CD4-positive, alpha-beta memory T cell (primary cell): ENCODE measurements at regions not wholly inside any gene's neighbourhood (a gene's known extent, or its start where the extent isn't known, plus 50 kb on each side); places are given as distances from the start of the nearest gene placed in this dataset.

ENCODE experiments used
- CTCF ChIA-PET: fragments of 350-600 bp; sonication (Branson Sonifier 250); formaldehyde crosslinking; loops from one replicate; lab custom pipeline; 2021; ENCODE audit warnings: inconsistent platforms; ENCODE audit not compliant: partially characterized antibody; lab: Charles Lee
- POLR2A ChIA-PET: fragments of 350-600 bp; sonication (Branson Sonifier 250); formaldehyde crosslinking; loops from one replicate; lab custom pipeline; 2021; ENCODE audit not compliant: partially characterized antibody; lab: Charles Lee
- DNase-seq, 5 donors: peaks; one replicate each; pipeline versions ENCODE4 v3.0.0 to v3.0.0-alpha.2; 2020 to 2022; ENCODE audit warnings: mixed read lengths in 1 of 5
- H3K27ac ChIP-seq: one replicate; pipeline ENCODE4 v1.7.0; 2013; ENCODE audit warnings: low read depth, low read length
- H3K27me3 ChIP-seq: 2 replicates; pipeline ENCODE4 v1.7.0; 2013; ENCODE audit warnings: mild to moderate bottlenecking, low read length, moderate library complexity; ENCODE audit not compliant: insufficient read depth
- H3K36me3 ChIP-seq: 2 replicates; pipeline ENCODE4 v1.7.0; 2013; ENCODE audit warnings: mild to moderate bottlenecking, low read length, moderate library complexity; ENCODE audit not compliant: insufficient read depth
- H3K4me1 ChIP-seq: 2 replicates; pipeline ENCODE4 v1.7.0; 2013; ENCODE audit warnings: mild to moderate bottlenecking, low read length, moderate library complexity; ENCODE audit not compliant: insufficient read depth
- H3K4me3 ChIP-seq, 2 donors: one replicate each; pipeline ENCODE4 v1.7.0; 2013; ENCODE audit warnings: low read length in 2 of 2, mild to moderate bottlenecking in 1 of 2
- H3K9me3 ChIP-seq, 2 donors: one replicate each; pipeline ENCODE4 v1.7.0; 2013; ENCODE audit warnings: low read length in 2 of 2, control low read depth in 1 of 2; ENCODE audit not compliant: control insufficient read depth in 1 of 2
- H3K27ac Mint-ChIP-seq, 7 donors: one replicate each; pipeline ENCODE4 v1.8.0; 2020 to 2021; ENCODE audit warnings: mixed read lengths in 7 of 7, mild to moderate bottlenecking in 6 of 7, inconsistent platforms in 3 of 7, moderate library complexity in 3 of 7
- H3K27me3 Mint-ChIP-seq, 2 donors: one replicate each; pipeline ENCODE4 v1.8.0; 2020 to 2021; ENCODE audit warnings: mixed read lengths in 2 of 2
- H3K36me3 Mint-ChIP-seq, 2 donors: one replicate each; pipeline ENCODE4 v1.8.0; 2020 to 2021; ENCODE audit warnings: mixed read lengths in 2 of 2, inconsistent platforms in 1 of 2, mild to moderate bottlenecking in 1 of 2
- H3K4me1 Mint-ChIP-seq, 4 donors: one replicate each; pipeline ENCODE4 v1.8.0; 2020 to 2021; ENCODE audit warnings: mixed read lengths in 4 of 4, mild to moderate bottlenecking in 1 of 4
- H3K4me3 Mint-ChIP-seq, 8 donors: one replicate each; pipeline ENCODE4 v1.8.0; 2020 to 2021; ENCODE audit warnings: mixed read lengths in 8 of 8, mild to moderate bottlenecking in 7 of 8, moderate library complexity in 6 of 8, inconsistent platforms in 3 of 8
- H3K9me3 Mint-ChIP-seq, 8 donors: one replicate each; pipeline ENCODE4 v1.8.0; 2020 to 2021; ENCODE audit warnings: mixed read lengths in 8 of 8, mild to moderate bottlenecking in 5 of 8, inconsistent platforms in 3 of 8, moderate library complexity in 1 of 8
- intact Hi-C: fragments of 100-400 bp; cut with micrococcal nuclease; formaldehyde crosslinking; loops from one replicate; pipeline ENCODE4 v1.15.1; 2023

DNA sequence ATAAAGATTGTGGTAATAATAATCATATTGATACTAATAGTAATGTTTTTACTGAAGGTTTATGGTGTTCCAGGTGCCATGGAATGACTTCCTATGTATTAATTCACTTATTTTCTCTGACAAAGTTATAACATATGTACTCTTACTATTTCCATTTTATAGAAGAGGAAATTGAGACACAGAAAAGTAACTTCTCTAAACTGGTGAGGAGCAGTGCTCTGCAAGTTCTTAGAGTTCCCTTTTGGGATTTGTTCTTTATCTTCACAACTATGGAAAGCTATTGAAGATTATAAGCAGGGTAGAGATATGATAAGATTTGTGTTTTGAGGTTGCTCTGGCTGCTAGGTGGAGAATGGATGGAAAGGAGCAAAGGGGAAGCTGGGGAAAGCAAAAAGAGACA, 83.9 kb upstream of the OLFM4 start:
- ChIA-PET POLR2A (no interaction called here), CTCF (no interaction called here)
- Mint-ChIP-seq H3K4me1 (no peaks in the 10 kb centered on the region), H3K4me3 (no peak overlapping the region), H3K9me3 (peaks cover 0 to 2% (median 0%) of the 10 kb centered on the region in 8 donors), H3K36me3 (no peaks in the 10 kb centered on the region), H3K27ac (no peak overlapping the region), H3K27me3 (peaks cover 4 to 5% of the 10 kb centered on the region in 2 donors)
- intact Hi-C loops = no loop called here
- Histone ChIP-seq H3K36me3 (no peaks in the 10 kb centered on the region), H3K27ac (no peak overlapping the region), H3K9me3 (no peaks in the 10 kb centered on the region), H3K4me3 (no peak overlapping the region), H3K4me1 (no peaks in the 10 kb centered on the region), H3K27me3 (no peaks in the 10 kb centered on the region)
- no peak for DNase-seq

DNA sequence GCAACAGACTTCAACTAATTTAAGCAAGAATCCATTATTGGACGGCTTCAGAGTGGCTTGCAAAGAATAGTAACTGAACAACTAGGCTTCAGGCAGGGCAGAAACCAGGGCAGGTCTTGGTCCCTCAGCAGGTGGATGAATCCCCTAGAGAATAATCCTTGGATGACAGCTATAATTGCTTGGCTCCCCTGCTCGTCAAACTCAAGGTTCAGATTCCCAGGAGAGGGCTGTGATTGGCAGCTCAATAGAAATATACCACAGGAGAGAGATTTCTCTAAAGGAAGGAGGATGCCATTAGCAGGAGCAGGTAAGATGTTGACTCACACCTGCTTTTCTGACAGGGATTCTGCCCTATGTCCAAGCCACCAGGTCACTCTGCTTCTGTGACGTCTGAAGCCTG, 89.6 kb upstream of the PCDH8 start:
- Histone ChIP-seq H3K27ac (no peak overlapping the region), H3K27me3 (no peaks in the 10 kb centered on the region), H3K4me1 (no peaks in the 10 kb centered on the region), H3K4me3 (no peak overlapping the region), H3K36me3 (no peaks in the 10 kb centered on the region), H3K9me3 (no peaks in the 10 kb centered on the region)
- intact Hi-C loops = no loop called here
- Mint-ChIP-seq H3K4me1 (no peaks in the 10 kb centered on the region), H3K4me3 (no peak overlapping the region), H3K27ac (no peak overlapping the region), H3K36me3 (no peaks in the 10 kb centered on the region), H3K9me3 (peaks cover 0 to 4% (median 0%) of the 10 kb centered on the region in 8 donors), H3K27me3 (peaks cover 3 to 4% of the 10 kb centered on the region in 2 donors)
- DNase-seq = no peak
- ChIA-PET CTCF (no interaction called here), POLR2A (no interaction called here)

DNA sequence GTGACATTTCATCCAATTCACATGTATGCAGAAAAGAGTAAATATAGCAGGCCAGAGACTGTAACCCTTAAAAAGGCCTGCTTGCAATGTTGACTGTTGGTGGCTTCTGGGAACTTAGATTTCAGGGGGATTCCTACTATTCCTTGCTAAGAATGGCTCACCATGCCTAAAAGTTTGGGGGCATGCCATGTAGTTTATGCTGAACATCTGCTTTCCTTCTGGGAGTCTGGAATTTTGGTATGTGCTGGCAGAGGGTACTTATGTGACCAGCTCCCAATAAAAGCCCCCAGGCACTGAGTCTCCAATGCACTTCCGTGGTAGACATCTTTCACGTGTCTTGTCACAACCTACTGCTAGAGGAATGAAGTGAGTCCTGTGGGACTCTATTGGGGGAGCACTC, 88.4 kb upstream of the PCDH8 start:
- Histone ChIP-seq H3K36me3 (no peaks in the 10 kb centered on the region), H3K4me1 (no peaks in the 10 kb centered on the region), H3K9me3 (no peaks in the 10 kb centered on the region), H3K4me3 (no peak overlapping the region), H3K27ac (no peak overlapping the region), H3K27me3 (no peaks in the 10 kb centered on the region)
- no peak for DNase-seq
- no peak overlapping the region for H3K4me3 Mint-ChIP-seq
- H3K27me3 Mint-ChIP-seq = peaks cover 3 to 4% of the 10 kb centered on the region in 2 donors
- CTCF ChIA-PET = no interaction called here
- POLR2A ChIA-PET = no interaction called here
- H3K36me3 Mint-ChIP-seq = no peaks in the 10 kb centered on the region
- H3K9me3 Mint-ChIP-seq = peaks cover 0 to 4% (median 0%) of the 10 kb centered on the region in 8 donors
- no peaks in the 10 kb centered on the region for H3K4me1 Mint-ChIP-seq
- intact Hi-C loops = no loop called here
- H3K27ac Mint-ChIP-seq = no peak overlapping the region

DNA sequence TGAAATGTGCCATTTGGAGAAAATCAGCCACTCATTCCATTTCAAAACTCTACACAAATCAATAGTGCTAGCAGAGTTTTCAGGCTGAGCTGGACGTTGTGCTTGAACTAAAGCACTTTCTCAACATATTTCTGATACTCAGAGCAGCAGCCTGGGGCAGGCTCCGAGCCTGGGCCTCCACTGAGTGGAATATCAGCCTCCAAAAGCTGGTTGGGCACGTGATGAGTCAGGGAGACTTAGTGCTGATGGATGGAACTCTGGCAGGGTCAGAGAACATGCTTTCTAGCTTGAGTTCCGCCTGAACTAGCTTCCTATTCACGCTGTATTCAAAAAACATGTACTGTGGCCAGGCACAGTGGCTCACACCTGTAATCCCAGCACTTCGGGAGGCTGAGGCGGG, 85.8 kb upstream of the PCDH8 start:
- Histone ChIP-seq H3K36me3 (no peaks in the 10 kb centered on the region), H3K4me3 (no peak overlapping the region), H3K27me3 (no peaks in the 10 kb centered on the region), H3K4me1 (no peaks in the 10 kb centered on the region), H3K9me3 (no peaks in the 10 kb centered on the region), H3K27ac (no peak overlapping the region)
- CTCF ChIA-PET = no interaction called here
- intact Hi-C loops = no loop called here
- H3K27ac Mint-ChIP-seq = no peak overlapping the region
- DNase-seq = no peak
- no peak overlapping the region for H3K4me3 Mint-ChIP-seq
- POLR2A ChIA-PET = no interaction called here
- H3K9me3 Mint-ChIP-seq = peaks cover 0 to 4% (median 0%) of the 10 kb centered on the region in 8 donors
- H3K4me1 Mint-ChIP-seq = no peaks in the 10 kb centered on the region
- no peaks in the 10 kb centered on the region for H3K36me3 Mint-ChIP-seq
- H3K27me3 Mint-ChIP-seq = peaks cover 0 to 5% of the 10 kb centered on the region in 2 donors

DNA sequence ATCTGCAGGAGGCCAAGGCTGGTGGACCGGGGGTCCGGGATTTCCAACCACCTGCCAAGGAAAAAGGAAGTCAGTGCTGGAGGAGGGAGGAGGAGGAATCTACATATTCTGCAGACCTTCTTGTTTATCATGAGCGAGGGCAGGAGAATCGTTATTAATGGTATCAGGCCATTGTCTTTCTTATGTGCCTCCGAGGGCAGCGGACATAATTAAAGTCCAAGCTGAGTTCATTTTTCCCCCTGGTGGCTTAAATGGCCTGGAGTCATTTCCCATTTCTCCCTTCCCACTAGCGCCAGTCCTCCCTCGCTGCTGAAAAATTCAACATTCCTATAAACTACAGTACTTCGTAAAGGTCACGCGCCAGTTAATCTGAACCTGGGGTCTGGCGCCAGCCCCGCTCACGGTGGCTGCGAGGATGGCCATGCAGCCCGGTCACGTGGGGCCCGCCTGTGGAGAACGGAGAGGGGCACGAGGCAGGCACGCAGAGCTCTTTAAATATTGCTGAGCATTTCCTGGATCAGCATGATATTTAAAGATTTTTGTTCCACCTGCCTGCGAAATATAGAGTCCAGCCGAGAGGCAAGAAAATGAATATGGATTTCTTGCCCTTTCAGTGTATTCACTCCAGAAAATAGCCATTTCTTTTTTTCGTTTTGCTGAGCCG, 85.2 kb upstream of the PCDH8 start:
- intact Hi-C loops = no loop called here
- H3K9me3 Mint-ChIP-seq = peaks cover 0 to 7% (median 0%) of the 10 kb centered on the region in 8 donors
- Histone ChIP-seq H3K4me3 (no peak overlapping the region), H3K27me3 (no peaks in the 10 kb centered on the region), H3K4me1 (no peaks in the 10 kb centered on the region), H3K9me3 (no peaks in the 10 kb centered on the region), H3K36me3 (no peaks in the 10 kb centered on the region), H3K27ac (no peak overlapping the region)
- DNase-seq = no peak
- no peaks in the 10 kb centered on the region for H3K4me1 Mint-ChIP-seq
- no peak overlapping the region for H3K4me3 Mint-ChIP-seq
- peaks cover 0 to 5% of the 10 kb centered on the region in 2 donors for H3K27me3 Mint-ChIP-seq
- ChIA-PET CTCF (no interaction called here), POLR2A (no interaction called here)
- H3K36me3 Mint-ChIP-seq = no peaks in the 10 kb centered on the region
- no peak overlapping the region for H3K27ac Mint-ChIP-seq

DNA sequence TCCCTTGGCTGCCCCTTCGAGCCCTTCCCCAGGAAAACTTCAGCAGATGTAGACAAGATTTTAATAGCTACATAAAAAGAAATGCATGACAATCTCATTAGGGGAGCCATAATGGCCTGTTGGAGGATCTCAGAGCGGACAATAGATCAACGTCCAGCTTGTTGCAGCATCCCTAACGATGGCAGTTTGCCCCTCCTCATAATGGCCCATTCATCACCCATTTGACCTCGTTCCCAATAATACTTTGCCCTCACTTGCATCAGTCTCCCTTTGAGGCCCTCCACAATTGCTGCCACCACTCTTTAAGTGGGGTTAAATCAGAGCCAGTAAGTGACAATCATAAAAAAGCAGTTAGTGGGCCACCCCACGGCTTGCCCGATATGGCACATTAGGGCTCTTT, 84.7 kb upstream of the PCDH8 start:
- peaks cover 0 to 7% (median 0%) of the 10 kb centered on the region in 8 donors for H3K9me3 Mint-ChIP-seq
- ChIA-PET POLR2A (no interaction called here), CTCF (no interaction called here)
- H3K27me3 ChIP-seq = no peaks in the 10 kb centered on the region
- no peak overlapping the region for H3K27ac ChIP-seq
- H3K36me3 Mint-ChIP-seq = no peaks in the 10 kb centered on the region
- DNase-seq = no peak
- no peaks in the 10 kb centered on the region for H3K9me3 ChIP-seq
- H3K4me3 ChIP-seq = no peak overlapping the region
- peaks cover 0 to 5% of the 10 kb centered on the region in 2 donors for H3K27me3 Mint-ChIP-seq
- H3K27ac Mint-ChIP-seq = no peak overlapping the region
- no peaks in the 10 kb centered on the region for H3K4me1 ChIP-seq
- no peaks in the 10 kb centered on the region for H3K4me1 Mint-ChIP-seq
- no peaks in the 10 kb centered on the region for H3K36me3 ChIP-seq
- H3K4me3 Mint-ChIP-seq = no peak overlapping the region
- intact Hi-C loops = no loop called here

DNA sequence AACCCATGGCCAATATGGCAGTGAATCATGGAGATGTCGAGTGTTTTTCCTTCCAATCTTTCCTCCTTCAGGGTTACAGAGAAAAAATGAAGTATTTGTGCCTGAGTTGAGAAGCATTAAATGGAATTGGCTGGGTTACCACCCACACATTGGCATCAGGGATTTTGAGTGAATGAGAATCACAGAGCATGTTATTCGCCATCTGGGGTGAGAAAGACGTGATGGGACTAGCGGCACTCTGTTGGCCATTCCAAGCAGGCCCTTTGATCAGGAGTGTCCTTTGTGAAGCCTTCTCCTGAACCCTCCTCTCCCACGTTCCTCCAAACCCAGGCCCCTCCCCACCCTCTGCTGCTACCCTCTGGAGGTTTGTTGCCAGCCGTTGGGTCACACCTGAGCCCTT, 84.2 kb upstream of the PCDH8 start:
- no peaks in the 10 kb centered on the region for H3K4me1 Mint-ChIP-seq
- Histone ChIP-seq H3K9me3 (no peaks in the 10 kb centered on the region), H3K4me3 (no peak overlapping the region), H3K27ac (no peak overlapping the region), H3K27me3 (no peaks in the 10 kb centered on the region), H3K36me3 (no peaks in the 10 kb centered on the region), H3K4me1 (no peaks in the 10 kb centered on the region)
- H3K27ac Mint-ChIP-seq = no peak overlapping the region
- no peak for DNase-seq
- H3K4me3 Mint-ChIP-seq = no peak overlapping the region
- peaks cover 0 to 3% of the 10 kb centered on the region in 2 donors for H3K27me3 Mint-ChIP-seq
- ChIA-PET POLR2A (no interaction called here), CTCF (no interaction called here)
- no peaks in the 10 kb centered on the region for H3K36me3 Mint-ChIP-seq
- peaks cover 0 to 7% (median 0%) of the 10 kb centered on the region in 8 donors for H3K9me3 Mint-ChIP-seq
- intact Hi-C loops = no loop called here
